AG09309 (cell line): ENCODE measurements at regions not wholly inside any gene's neighbourhood (a gene's known extent, or its start where the extent isn't known, plus 50 kb on each side); places are given as distances from the start of the nearest gene placed in this dataset.

ENCODE experiments used
- DNase-seq: peaks from one replicate; pipeline ENCODE4 v3.0.0-alpha.2; 2010; ENCODE audit warnings: low read depth
- H3K4me3 ChIP-seq: 2 replicates; pipeline ENCODE4 v1.5.1; 2011; ENCODE audit warnings: mild to moderate bottlenecking, low read depth, low read length, moderate library complexity; ENCODE audit not compliant: control insufficient read depth
- CTCF ChIP-seq: IDR thresholded peaks from 2 replicates; pipeline ENCODE4 v1.5.1; 2011; ENCODE audit warnings: mild to moderate bottlenecking, low read depth, low read length, inconsistent platforms; ENCODE audit not compliant: insufficient read depth, control insufficient read depth; ENCODE audit errors: missing control alignments

DNA sequence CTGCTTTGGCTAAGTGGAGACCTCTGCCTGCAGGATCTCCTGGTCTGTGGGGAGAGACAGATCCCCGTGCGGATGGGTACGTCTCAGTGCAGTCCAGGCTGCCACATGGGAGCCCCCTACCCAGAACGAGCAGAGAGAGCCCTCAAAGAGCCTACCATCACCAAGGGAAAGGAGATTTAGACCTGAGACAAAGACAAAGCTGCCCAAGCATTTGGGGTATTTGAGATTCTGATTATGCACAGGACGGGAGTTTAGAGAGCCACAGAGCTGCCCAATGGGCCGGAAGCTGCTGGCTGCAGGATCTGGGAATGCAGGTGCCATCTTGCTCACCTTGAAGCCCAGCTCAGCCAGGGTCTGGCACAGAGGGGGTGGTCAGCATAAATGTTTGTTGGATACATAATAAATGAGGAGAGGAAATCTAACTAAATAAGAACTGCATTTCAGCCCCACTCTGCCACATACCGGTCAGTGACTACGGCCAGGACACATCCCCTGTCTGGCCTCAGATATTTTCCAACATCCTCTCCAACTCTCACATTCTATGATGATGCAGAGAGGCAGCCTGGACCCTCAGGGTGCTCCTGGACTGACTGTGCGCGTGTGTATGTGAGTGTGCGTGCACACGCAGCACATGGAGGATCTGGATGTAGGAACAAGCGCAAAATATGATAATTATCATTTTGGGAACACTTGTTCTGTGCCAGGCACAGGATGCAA is 157.8 kb downstream of the FGF18 start:
- no peak overlapping the region for H3K4me3 ChIP-seq
- no peak for DNase-seq
- no peak for TF ChIP-seq CTCF

GRCh38 chr5:171578049-171578828 is 158.8 kb downstream of the FGF18 start:
- no peak for TF ChIP-seq CTCF
- DNase-seq = no peak
- H3K4me3 ChIP-seq = no peak overlapping the region

DNA sequence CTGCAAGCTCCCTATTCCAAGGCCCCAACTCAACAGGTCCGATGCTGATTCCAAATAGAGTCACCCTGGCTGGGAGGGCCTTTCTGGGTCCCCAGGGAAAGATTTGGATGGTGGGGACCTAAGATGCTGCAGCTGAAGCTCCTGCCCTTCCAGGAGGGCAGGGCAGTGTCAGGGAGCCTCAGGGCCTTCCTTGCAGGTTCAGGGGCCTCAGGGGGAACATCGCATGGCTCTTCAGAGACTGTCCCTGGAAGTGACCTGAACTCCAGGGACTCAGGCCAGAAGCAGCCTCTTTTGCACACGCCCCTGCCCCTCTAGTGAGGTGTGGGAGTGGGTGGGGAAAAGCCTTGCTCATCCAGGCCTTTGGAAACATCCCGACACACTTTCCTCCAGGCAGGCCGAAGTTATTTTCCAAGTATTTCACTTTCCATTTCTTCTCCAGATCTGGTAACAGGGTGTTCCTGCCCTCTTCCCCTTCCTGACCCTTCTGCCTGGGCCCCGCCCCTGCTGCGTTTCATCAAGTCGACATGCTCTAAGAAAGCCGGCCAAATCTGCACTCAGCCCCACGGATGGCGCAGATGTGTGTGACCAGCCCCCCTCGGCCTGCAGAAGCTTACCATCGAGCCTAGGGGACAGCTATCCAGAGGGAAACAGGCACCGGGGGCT is 159.5 kb downstream of the FGF18 start:
- no peak for TF ChIP-seq CTCF
- no peak for DNase-seq
- H3K4me3 ChIP-seq = no peak overlapping the region

GRCh38 chr5:171579976-171580411 is 160.5 kb downstream of the FGF18 start:
- no peak overlapping the region for H3K4me3 ChIP-seq

DNA sequence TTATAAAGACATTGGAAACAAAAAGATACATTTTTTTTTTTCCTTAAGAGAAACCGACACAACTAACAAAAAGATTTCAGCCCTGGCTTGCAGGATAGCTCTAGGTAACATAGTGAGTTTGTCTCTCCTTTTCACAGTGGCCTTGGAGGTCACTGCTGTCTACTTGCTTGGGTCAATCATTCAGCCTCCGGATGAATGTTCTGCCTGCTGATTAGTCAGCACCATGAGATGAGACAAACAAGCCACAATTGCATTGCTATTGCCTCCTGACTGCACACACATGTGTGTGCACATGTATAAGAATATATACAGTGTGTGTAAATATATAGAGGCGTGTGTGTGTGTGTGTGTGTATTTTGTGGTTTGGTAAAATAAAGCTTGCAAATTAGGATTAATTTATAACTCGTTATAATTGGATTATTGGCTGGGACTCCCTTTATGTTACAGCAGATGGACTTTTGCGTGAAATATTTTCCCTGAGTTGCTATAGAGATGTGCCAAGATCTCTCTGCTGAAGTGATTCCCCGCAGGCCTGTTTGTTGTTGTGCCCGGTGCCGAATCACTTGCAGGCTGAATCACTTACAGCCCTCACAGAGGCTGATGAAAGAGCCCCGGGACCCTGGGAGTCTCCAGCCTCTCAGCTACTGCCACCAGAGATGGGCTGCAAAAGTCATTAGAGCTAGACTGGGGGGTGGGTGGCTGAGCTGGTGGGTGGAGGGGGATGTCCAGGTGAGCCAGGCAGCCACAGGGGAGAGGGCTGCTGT is 161.2 kb downstream of the FGF18 start:
- no peak for TF ChIP-seq CTCF
- no peak for DNase-seq
- no peak overlapping the region for H3K4me3 ChIP-seq

More at GRCh38 chr5:171579976-171580411, 160.5 kb downstream of the FGF18 start:
- no peak for TF ChIP-seq CTCF
- no peak for DNase-seq

GRCh38 chr5:171581781-171582180 is 162.3 kb downstream of the FGF18 start:
- TF ChIP-seq CTCF = no peak
- no peak for DNase-seq
- no peak overlapping the region for H3K4me3 ChIP-seq
